SK-N-DZ (cell line): ENCODE measurements at regions not wholly inside any gene's neighbourhood (a gene's known extent, or its start where the extent isn't known, plus 50 kb on each side); places are given as distances from the start of the nearest gene placed in this dataset.
"Not testable (repeated sequence)": the region's sequence is repeated elsewhere in the genome, so short reads cannot be mapped to it uniquely, and the experiment has no call there.

Experiments used
- DNase-seq: peaks from one replicate; pipeline ENCODE4 v3.0.0-alpha.2; 2015; ENCODE audit warnings: low spot score

- no peak for DNase-seq
Measured at GRCh38 chr14:86279405-86279804, 749.5 kb downstream of the FLRT2 start.

- DNase-seq: no peak
Measured at GRCh38 chr14:86257973-86258372, 728.0 kb downstream of the FLRT2 start.

- no peak for DNase-seq
Measured at GRCh38 chr14:86243158-86243557, 713.2 kb downstream of the FLRT2 start.

GRCh38 chr14:86237733-86238132 lies 707.8 kb downstream of the FLRT2 start:
- no peak for DNase-seq

GRCh38 chr14:86221755-86222154 lies 691.8 kb downstream of the FLRT2 start:
- no peak for DNase-seq

GRCh38 chr14:86221000-86221399 lies 691.1 kb downstream of the FLRT2 start:
- peak; percentile 3 for DNase-seq

- no peak for DNase-seq
Measured at GRCh38 chr14:86217523-86217922, 687.6 kb downstream of the FLRT2 start.

GRCh38 chr14:86203843-86204242 lies 673.9 kb downstream of the FLRT2 start:
- no peak for DNase-seq

- DNase-seq: no peak
Measured at GRCh38 chr14:86196471-86196870, 666.5 kb downstream of the FLRT2 start.

- no peak for DNase-seq
Measured at GRCh38 chr14:86193756-86194155, 663.8 kb downstream of the FLRT2 start.

GRCh38 chr14:86179980-86180379 lies 650.0 kb downstream of the FLRT2 start:
- DNase-seq: no peak

- DNase-seq: no peak
Measured at GRCh38 chr14:86168371-86168770, 638.4 kb downstream of the FLRT2 start.

GRCh38 chr14:86166541-86166940 lies 636.6 kb downstream of the FLRT2 start:
- peak; percentile 12 for DNase-seq

- DNase-seq: peak; percentile 9
Measured at GRCh38 chr14:86153480-86153879, 623.5 kb downstream of the FLRT2 start.

- DNase-seq: no peak
Measured at GRCh38 chr14:86143248-86143647, 613.3 kb downstream of the FLRT2 start.

- DNase-seq: no peak
Measured at GRCh38 chr14:86141966-86142365, 612.0 kb downstream of the FLRT2 start.

- no peak for DNase-seq
Measured at GRCh38 chr14:86129426-86129825, 599.5 kb downstream of the FLRT2 start.

- DNase-seq: no peak
Measured at GRCh38 chr14:86124328-86124727, 594.4 kb downstream of the FLRT2 start.

GRCh38 chr14:86115972-86116371 lies 586.0 kb downstream of the FLRT2 start:
- DNase-seq: no peak

GRCh38 chr14:86110871-86111270 lies 580.9 kb downstream of the FLRT2 start:
- not testable (repeated sequence) for DNase-seq

- no peak for DNase-seq
Measured at GRCh38 chr14:86104691-86105265, 574.8 kb downstream of the FLRT2 start.

GRCh38 chr14:86094512-86094911 lies 564.6 kb downstream of the FLRT2 start:
- no peak for DNase-seq

GRCh38 chr14:86091811-86092210 lies 561.9 kb downstream of the FLRT2 start:
- no peak for DNase-seq

- peak; percentile 71 for DNase-seq
Measured at GRCh38 chr14:86088156-86088555, 558.2 kb downstream of the FLRT2 start.
